Hematopoietic multipotent progenitor cell treated with erythropoietin and hydrocortisone succinate and interleukin-3 and kit ligand, for 6 days (in vitro differentiated cells): ENCODE measurements at regions not wholly inside any gene's neighbourhood (a gene's known extent, or its start where the extent isn't known, plus 50 kb on each side); places are given as distances from the start of the nearest gene placed in this dataset.
A peak's percentile ranks its signal among the peaks of the same experiment; 100 is the strongest.

ENCODE experiments used
- DNase-seq: peaks from one replicate; pipeline ENCODE4 v3.0.0-alpha.2; 2015

DNA sequence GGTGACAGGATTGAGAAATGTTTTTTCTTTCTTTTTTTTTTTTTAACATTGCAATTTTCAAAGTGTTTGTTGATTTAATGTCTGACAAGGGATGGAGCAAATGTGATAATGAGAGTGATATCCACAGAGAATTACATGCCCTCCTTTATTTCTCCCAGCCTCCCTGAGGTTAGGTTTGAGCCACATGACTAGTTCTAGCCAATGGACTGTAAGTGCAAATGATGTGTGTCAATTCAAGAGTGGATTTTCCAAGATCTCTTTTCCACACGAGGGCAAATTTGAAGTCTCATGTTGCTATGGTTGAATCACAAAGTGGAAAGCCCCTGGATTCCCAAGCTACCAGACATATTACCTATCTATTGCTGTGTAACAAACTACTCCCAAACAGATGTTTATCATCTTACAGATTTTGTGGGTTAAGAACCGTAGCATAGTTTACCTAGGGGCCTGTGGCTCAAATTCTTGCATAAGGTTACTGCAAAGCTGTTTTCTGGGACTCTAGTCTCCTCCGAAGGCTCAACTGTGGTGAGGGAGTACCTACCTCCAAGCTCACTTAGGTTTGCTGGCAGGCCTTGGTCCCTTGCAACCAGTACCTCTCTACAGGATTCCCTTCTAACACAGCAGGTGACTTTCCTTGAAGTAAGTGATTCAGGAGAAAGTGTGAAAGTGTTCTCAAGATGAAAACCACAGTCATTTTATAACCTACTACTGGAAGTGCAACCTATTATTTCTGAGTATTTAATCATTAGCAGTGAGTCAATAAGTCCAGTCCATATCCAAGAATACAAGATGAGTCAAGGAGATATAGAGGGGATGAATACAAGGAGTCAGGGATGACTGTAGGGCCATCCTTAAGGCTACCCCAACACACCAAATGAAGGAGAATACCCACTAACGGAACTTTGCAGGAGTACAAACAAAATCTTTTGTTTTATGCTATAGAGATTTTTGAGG is 533.6 kb downstream of the PTPRC start:
- no peak for DNase-seq

DNA sequence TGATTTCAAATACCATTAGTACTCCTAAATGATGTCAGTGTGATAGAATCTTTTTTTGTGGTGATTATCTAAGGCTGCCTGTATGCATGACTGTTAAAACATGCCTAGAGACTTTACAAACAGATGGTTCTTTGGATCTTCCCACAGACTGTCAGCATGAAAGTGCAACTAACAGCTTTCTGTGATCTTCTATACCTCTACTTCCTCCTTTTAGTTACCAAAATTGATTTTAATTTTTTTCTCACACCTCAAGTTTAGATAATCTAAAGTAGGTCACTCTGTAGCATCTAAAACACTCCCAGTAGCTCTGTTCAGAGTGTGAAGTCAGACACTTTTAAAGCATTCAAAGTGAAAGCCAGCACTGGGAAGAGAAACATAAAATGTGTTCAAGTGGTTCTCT is 534.5 kb downstream of the PTPRC start:
- DNase-seq: peak; percentile 59

DNA sequence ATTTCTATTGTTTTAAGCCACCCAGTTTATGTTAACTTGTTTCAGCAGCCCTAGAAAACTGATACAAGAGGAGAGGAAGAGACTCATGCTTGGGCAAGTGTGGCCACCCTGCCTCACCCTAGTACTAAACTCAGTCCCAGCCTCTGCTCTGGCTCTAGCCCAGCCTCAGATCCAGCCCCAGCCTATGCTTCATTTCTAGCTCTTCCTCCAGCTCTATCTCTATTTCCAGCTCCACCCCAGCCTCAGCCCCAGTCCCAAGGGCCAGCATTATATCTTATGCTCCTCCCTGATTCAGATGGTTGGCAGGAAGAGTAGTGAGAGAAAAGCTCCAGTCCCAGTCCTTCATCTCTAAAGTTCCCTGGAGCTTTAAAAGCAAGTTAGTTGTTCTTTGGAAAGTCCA is 535.5 kb downstream of the PTPRC start:
- DNase-seq: peak; percentile 6

DNA sequence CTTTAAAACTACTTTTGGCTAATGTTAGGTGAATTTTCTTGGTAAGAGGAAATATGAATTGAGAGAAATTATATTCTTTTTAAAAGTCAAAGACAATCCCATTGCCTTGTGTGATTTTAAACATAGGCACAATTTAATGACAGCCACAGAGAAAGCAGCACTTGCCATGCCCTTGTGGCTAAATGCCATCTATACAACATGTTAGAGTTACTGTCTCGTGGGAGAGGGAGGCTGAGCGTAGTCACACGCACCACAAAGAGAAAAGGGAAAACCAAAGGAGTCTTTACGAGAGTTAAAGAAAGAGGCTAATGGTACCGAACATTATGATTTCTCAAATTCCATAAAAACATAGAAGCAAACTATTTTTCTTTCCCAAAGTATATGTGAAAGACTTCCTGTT is 537.9 kb downstream of the PTPRC start:
- DNase-seq: no peak

DNA sequence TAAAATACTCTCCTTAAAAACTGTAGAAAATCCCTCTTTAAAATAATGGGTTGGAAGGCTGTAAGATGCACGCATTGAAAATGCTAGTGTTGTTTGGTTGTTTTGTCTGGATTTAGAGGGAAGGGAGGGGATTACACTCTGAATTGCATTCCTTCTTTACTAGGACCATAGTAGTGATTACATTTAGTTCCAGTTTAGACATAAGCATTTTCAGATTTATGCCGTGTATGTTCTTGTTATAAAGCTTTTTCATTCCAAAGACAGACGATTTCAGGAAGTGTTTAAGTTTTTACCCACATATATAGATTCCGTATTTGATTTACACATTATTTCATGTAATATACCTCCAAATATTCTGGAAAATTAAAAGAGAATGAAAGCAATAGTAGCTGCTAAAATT is 538.4 kb downstream of the PTPRC start:
- DNase-seq: no peak

DNA sequence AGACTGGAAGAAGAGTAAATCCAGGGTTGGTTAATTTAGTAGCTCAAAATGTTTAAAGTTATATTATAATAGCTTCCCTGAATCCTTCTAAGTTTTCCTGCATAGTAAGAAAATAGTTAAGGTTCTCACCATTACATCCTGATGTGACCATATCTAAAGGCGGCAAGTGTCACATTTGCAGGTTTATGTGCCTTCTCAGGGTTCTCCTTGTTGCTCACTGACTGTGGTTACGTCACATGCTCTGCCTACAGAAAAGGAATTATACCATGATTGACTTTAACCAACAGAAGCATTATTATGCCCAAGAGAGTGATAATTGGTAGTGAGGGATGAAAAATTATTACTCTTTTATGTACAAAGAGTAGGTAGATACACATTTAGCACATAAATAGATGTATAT is 539.8 kb downstream of the PTPRC start:
- no peak for DNase-seq

DNA sequence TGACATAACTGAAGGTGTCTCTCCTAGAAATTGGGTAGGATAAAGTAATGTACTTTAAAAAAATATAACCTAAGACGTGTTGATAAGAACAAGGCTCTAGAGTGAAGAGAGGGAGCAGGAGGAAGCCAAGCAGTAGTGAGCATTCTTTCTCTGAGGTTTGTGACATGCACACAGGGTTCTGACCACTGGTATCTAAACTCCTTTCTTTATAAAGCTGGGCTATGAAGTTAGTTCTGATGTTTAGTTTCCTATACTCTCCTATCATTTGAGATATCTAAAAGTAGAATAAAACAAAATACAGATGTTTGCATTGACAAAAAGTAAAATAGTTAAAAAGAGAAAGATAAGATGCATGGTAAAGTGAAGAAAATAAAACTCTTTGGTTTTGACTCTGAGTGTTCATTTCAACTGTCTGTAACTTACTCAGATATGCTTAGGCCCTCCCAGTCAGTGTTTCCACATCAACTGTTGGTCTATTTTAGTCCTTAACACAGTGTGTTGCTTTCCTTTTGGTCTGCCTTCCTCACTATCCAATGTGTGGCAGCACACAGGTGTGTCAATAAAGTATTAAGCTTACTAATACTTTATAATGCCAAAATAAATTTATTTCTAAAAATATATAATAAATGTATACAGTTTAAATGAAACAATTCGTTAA is 543.5 kb downstream of the PTPRC start:
- peak; percentile 45 for DNase-seq

DNA sequence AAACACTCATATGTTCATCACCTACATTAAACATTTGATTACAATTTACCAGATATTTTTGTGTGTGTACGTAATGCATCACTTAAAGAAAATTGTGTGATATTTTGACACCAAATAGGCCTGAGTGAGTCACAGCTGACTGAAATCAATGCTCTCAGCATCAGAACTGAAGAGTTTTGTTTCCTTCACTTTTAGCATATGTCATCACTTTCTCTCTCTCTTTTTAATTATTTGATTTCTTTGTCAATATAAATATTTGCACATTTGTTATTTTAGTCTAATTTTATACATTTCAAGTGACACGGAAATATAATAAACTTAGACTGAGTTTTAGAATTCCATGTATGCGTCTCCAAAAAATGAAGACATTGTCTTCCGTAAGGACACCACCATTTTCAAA is 545.3 kb downstream of the PTPRC start:
- no peak for DNase-seq

DNA sequence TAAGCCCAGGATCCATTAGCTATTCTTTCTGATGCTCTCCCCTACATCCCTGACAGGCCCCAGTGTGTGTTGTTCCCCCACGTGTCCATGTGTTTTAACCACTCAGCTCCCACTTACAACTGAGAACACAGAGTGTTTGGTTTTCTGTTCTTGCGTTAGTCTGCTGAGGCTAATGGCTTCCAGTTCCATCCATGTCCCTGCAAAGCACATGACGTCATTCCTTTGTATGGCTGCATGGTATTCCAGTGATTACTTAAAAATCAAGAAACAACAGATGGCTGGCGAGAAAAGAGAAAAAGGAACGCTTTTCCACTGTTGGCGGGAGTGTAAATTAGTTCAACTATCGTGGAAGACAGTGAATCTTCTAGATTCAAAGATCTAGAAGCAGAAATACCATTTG is 556.0 kb downstream of the PTPRC start:
- DNase-seq: no peak

DNA sequence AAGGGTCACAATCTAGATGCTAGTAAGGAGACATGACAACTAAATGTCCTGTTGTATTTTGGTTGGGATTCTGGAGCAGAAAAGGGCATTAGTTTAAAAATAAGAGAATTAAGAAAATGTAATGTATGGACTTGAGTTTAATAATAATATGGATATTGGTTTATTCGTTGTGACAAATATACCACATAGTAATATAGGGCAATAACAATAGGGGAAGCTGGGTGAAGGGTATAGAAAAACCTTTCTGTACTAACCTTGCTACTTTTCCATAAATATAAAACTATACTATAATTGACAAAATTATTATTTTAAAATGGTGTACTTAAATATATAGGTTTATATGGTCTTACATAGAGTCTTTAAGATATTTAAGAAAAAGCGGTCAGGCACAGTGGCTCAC is 558.9 kb downstream of the PTPRC start:
- no peak for DNase-seq

DNA sequence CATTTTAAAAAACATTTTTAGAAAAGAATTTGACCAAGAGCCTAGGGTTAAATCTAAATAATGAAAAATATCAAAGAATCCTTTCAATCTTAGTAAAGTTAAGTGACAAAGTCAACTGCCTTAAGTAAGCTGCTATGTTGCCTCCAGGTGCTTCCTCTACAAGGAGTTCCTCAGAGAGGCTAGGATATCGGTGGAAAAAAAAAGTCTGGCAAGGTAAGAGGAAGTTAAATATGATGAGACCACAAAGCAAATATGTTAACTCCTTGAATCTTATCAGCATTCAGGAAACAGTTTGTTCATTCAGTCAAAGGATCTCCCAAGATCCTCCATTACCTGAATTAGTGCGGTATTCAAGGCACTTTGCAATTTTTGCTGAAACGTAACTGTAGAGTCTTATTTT is 563.5 kb downstream of the PTPRC start:
- DNase-seq: peak; percentile 44

DNA sequence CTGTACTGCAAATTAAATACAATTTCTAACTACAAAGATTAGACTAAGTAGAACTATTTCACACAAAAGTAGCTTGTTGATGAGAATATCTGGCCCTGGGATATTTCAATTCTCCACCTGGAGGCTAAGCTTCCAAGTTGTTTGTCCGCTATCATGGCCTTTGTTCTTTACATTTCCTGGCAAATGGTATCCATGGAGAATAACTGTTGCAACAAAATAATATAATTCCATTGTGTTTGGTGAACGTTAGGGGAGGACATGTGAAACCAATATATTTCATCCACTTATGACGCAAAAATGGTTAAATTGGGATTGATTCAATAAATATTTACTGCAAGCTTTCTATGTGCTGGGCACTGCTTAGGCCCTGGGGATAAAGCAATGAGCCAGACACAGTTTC is 565.4 kb downstream of the PTPRC start:
- no peak for DNase-seq

DNA sequence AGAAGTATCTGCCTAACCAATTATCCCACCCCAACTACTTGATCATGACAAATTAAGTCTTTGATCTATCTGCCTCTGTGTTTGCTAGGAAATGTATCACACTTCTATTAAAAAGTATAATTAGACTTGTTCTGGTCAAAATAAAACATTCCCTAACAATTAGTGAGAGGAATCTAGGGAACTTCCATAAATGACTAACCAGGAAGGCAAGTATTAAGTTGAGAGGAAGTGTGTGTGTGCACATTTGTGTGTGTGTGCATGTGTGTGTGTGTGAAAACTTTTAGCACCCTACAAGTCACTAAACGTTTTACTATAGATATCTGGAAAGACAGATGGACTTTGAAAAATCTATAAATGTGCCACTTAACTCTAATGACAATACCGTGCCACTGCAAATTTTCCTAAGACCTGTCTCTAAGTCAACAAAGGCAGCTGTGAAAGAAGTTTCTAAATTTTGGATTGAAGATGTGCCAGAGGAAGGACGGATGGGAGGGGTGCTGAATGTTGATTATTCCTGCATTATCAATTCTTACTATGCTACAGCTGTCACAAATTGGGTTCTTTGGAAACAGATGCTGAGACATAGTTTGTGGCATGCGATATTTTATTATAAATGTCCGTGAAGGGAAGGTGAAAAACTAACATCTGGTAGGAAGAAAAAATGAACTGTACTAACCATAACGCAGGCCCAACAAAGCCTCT is 567.1 kb downstream of the PTPRC start:
- DNase-seq: no peak

DNA sequence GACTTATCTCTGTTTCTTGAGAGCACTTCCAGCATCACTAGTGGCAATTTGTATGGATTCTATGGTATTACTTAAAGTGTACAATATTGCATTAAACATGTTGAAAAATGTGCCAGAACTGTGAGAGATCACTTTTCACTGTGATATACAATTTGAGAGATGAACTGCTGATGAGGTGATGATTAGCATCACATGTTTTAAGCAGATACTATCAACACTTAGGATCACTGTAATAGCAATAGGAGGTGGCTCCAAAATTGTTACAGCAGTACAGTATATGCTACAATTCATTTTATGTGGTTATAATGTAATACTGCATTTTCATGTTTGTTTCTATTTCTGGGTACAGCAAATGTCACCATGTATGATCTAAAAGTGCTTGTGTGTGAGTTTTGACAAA is 570.0 kb downstream of the PTPRC start:
- DNase-seq: no peak

DNA sequence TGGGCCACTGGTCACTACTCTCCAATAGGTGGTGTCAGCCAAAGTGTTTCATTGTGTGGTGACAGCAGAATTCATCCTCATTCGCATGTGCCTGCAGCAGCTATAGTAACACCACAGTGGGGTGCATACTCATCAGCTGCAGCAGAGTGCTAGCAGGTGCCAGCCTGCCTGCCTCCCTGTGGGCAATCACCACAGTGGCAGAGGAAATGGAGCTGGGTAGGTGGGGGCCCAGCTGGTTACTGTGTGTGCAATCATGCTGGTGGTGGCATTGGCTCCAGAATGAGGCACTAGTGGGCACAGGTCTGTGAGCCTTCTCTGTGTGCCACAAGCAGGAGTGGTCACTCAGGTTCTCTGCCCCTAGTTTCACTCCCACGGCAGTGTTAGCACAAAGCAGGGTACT is 579.2 kb downstream of the PTPRC start:
- peak; percentile 2 for DNase-seq

DNA sequence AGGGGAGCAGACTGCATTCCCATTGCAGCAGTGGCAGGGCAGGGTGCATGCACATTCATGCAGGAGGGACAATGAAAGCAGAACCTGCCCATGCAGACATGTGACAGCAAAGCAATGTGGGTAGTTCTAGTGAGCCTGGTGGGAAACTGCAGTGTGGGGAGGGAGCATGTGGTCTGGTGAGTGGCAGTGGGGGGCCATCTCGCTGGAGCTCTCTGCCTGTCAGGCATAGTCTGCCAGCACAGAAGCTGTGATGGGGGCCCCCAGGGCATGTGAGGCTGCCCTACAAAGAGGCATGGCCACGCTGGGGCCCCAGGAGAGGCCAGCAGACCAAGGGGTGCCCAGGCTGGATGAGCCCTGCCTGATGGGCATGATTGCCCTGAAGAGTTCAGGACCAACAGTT is 579.7 kb downstream of the PTPRC start:
- no peak for DNase-seq

DNA sequence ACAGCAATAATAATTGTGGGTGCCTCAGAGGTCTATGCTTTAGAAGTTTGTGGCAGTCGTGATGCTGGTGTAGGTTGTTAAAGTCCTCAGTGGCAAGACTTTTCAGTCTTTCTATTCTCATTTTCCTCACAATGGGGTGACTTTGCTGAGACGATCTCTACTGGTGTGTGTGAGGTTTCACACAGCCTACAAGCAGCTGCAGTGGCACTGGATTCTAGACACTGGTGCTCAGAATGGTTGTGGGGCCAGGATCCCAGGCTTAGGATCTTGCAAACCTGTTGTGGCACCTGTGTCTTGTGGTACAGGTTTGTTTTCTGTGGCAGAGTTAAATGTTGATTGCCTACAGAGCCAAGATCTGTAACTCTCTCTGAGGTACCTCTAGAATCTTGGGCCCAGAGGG is 581.2 kb downstream of the PTPRC start:
- DNase-seq: no peak

DNA sequence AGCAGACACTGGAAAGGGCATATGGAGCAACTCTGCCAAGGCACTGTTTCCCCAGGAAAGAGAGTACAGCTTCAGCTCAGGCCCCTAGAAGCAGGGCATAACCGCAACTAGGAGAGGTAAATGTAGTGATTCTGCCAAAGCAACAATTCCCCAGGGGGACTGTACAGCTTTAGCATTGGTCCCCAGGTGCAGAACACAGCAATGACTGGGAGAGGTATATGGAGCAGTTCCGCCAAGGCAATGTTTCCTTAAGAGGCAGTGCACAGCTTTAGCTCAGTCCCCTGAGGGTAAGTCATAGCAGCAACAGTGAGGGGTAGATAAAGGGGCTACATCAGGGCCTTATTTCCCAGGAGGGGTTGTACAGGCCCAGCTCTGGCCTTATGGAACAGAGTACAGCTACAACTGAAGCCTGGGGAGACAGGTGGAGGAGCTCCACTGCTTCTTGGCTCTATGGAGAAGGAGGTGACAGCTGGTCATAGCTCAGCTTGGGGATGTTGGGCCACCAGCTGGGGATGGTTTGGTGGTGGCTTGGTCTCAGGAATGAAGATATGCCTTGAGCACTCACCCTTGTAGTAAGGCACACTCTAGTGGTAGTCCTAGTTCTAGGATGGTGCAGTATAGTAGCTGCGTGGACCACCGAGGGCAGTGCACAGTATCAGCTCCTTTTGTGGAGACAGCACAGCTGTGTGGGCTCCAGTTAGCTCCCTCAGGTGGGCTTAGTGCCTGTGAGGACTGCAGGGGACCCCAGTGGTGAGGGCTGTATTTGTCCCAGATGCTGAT is 582.7 kb downstream of the PTPRC start:
- no peak for DNase-seq

DNA sequence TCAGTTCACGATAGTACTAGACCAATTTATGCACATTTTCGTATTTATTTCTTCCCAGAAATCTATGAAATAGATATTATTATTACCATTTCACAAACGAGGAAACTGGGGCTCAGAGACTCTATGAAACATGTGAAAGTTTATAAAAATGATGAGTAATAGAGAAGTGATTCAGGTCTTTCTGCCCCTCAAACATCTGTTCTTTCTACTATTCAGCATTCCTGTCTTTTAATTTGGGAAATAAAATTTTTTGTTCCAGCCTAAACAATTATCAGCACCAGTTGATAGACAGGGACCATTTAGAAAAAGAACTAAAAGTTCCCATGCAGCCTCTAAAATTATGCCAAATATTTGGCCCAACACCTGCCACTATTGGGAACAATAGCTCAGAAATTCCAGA is 585.1 kb downstream of the PTPRC start:
- DNase-seq: no peak

DNA sequence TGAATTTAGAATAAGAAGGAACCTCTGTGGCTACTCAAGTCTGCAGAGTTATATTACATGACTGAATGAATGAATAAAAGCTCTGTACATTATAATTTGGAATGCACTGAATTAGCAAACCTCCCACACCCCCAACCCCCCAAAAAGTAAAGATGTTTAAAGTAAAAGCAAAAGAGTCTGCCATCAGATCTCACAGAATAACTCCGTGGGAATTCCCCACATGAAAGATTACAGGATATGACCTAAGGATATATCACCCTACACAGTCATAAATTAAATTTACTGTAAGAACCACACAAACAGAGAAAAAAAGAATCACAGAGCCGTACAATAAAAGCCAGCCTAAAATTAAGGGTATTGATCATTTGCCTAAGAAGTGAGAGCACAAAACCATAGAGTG is 587.3 kb downstream of the PTPRC start:
- no peak for DNase-seq

DNA sequence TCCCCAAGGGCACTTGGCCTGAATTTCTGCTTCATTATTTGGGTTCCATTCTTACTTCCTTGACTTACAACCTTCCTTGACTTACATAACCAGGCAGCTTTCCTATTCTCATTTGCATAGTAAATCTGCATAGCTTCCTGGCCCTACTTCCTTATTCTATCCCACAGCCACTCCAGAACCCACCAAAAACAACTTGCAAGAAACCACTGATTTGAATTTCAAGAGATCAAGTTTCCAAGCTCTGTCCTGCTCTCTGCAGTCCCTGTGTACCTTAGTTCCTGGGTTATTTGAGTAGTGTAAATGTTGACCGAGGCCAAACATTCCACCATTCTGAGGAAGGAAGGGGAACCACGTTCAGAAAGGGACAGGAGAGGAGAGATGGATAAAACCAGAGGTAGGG is 603.3 kb downstream of the PTPRC start:
- DNase-seq: no peak

DNA sequence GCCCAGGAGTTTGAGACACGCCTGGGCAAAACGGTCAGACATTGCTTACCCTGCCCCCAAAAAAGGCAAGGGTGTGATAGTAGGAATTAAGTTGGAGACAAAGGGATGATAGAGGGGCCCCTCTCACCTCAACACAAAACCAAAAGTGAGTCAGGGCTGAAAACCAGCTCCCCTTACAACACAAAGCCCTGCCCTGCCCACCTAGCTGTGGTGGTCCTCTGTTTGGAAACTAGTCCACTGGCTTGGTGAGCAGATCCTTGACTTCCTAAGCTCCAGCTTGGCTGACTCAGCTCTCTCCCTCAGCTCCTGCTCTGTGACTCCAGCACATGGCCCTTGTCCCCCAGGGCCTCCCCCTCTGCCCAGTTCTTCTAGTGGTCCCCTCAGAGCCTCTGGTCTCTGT is 603.8 kb downstream of the PTPRC start:
- no peak for DNase-seq

DNA sequence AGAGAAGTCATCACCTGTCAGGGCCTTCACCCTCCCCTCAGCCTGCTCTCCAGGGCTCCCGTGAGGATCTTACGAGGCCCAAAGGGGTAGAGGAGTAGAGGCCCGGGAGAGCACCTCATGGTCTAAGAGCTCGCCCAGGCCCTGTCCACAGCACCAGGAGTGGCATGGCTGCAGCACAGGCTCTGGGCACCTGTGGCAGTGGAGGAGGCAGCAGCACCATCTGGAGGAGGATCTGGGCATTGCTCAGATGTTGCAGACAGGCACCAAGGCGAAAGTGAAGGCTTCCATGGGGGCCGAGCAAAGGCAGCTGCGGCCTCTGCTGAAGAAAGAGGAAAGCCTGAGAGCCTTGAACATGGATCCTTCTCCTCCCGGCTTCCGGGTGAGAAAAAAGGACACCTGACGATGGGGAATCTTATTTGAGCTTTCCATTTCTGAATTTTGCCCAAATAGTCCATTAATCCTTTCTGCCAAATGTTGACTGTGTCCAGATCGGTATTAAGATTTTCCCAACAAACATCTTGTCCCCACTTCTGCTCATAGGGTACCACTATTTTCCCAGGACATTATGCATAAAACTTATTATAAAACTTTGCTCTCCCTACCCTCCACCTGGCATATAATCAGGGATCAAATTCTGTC is 604.7 kb downstream of the PTPRC start:
- DNase-seq: peak; percentile 71
